ENCODE measurements at regions not wholly inside any gene's neighbourhood (a gene's known extent, or its start where the extent isn't known, plus 50 kb on each side); places are given as distances from the start of the nearest gene placed in this dataset.

- H3K9ac ChIP-seq (ENCODE audit: low read depth, low read length, poor library complexity), result no peak overlapping the region
- no peak overlapping the region for H2AK5ac ChIP-seq (ENCODE audit: low read depth, low read length)
- no peaks in the 10 kb centered on the region for H3K79me1 ChIP-seq (ENCODE audit: low read depth, low read length)
- no CpG with 5 or more reads among the region's 1 CpG for WGBS, 2 donors (ENCODE audit: extremely low coverage in 2 of 2, insufficient read length in 2 of 2, insufficient replicate concordance in 1 of 2)
- H3K23ac ChIP-seq (ENCODE audit: low read depth, low read length, poor library complexity), result no peak overlapping the region
- H2BK120ac ChIP-seq (ENCODE audit: low read depth, low read length), result no peak overlapping the region
- H3K4me2 ChIP-seq (ENCODE audit: insufficient read depth, low read length, poor library complexity, severe bottlenecking), result no peak overlapping the region
- no peak overlapping the region for H3K27ac ChIP-seq (replicated peaks; ENCODE audit: low read length)
- DNase-seq (ENCODE audit: low spot score), result no peak
- no peak overlapping the region for H2BK5ac ChIP-seq (ENCODE audit: low read length)
- no peak overlapping the region for H4K91ac ChIP-seq (ENCODE audit: low read depth, low read length, poor library complexity)
- H2BK12ac ChIP-seq (ENCODE audit: low read length), result no peak overlapping the region
- H3K4ac ChIP-seq (ENCODE audit: low read length), result no peak overlapping the region
- H3K4me1 ChIP-seq (ENCODE audit: control insufficient read depth in 2 of 2, insufficient read depth in 1 of 2, low read depth in 1 of 2, low read length in 2 of 2), result no peaks in the 10 kb centered on the region
- no peak overlapping the region for H4K8ac ChIP-seq (ENCODE audit: low read depth, low read length)
- H3K27me3 ChIP-seq (ENCODE audit: control insufficient read depth in 3 of 3, insufficient read depth in 3 of 3, low read depth in 1 of 3, low read length in 3 of 3), result no peaks in the 10 kb centered on the region
- H2AFZ ChIP-seq (ENCODE audit: low read length), result no peak overlapping the region
- H3K14ac ChIP-seq (ENCODE audit: low read length), result no peak overlapping the region
- no peaks in the 10 kb centered on the region for H3K9me3 ChIP-seq (replicated peaks in 1 of 2; ENCODE audit: control insufficient read depth in 2 of 2, insufficient read depth in 1 of 2, low read depth in 1 of 2, low read length in 2 of 2)
- no peaks in the 10 kb centered on the region for H3K36me3 ChIP-seq (replicated peaks in 1 of 2; ENCODE audit: control insufficient read depth in 2 of 2, insufficient read depth in 2 of 2, low read length in 2 of 2)
- H2BK15ac ChIP-seq (ENCODE audit: low read length), result no peak overlapping the region
- no peak overlapping the region for H3K4me3 ChIP-seq (ENCODE audit: low read length in 2 of 2)
- H3K18ac ChIP-seq (ENCODE audit: low read length), result no peak overlapping the region
Measured at GRCh38 chr3:68019876-68020275, 365.5 kb upstream of the SUCLG2 start.

DNA sequence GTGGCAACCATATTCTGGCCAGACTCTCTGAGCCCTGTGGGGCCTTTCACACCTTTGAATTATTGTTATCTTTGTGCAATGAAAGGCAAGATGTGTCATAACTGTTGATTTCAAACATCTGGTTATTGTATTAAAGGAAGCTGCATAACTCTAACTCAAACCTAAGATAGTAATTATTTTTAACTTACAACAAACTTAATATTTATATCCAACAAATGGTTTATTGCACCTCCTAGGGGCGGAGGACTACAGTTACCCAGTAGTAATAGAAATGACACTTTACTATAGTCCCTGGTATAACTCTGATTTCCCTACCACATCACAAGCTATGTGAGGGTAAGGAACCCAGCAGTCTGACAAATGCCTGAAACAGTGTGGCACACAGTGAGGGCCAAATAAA lies 363.9 kb upstream of the SUCLG2 start:
- Histone ChIP-seq H3K23ac (ENCODE audit: low read depth, low read length, poor library complexity) (no peak overlapping the region), H3K4ac (ENCODE audit: low read length) (no peak overlapping the region), H2AK5ac (ENCODE audit: low read depth, low read length) (no peak overlapping the region), H3K4me2 (ENCODE audit: insufficient read depth, low read length, poor library complexity, severe bottlenecking) (no peak overlapping the region), H3K27ac (replicated peaks; ENCODE audit: low read length) (no peak overlapping the region), H3K9ac (ENCODE audit: low read depth, low read length, poor library complexity) (no peak overlapping the region), H2BK120ac (ENCODE audit: low read depth, low read length) (no peak overlapping the region), H3K9me3 (replicated peaks in 1 of 2; ENCODE audit: control insufficient read depth in 2 of 2, insufficient read depth in 1 of 2, low read depth in 1 of 2, low read length in 2 of 2) (no peaks in the 10 kb centered on the region), H3K27me3 (ENCODE audit: control insufficient read depth in 3 of 3, insufficient read depth in 3 of 3, low read depth in 1 of 3, low read length in 3 of 3) (no peaks in the 10 kb centered on the region), H3K18ac (ENCODE audit: low read length) (no peak overlapping the region), H2BK15ac (ENCODE audit: low read length) (no peak overlapping the region), H2AFZ (ENCODE audit: low read length) (no peak overlapping the region), H3K4me3 (ENCODE audit: low read length in 2 of 2) (no peak overlapping the region), H3K14ac (ENCODE audit: low read length) (no peak overlapping the region), H2BK5ac (ENCODE audit: low read length) (no peak overlapping the region), H3K79me1 (ENCODE audit: low read depth, low read length) (no peaks in the 10 kb centered on the region), H4K91ac (ENCODE audit: low read depth, low read length, poor library complexity) (no peak overlapping the region), H3K36me3 (replicated peaks in 1 of 2; ENCODE audit: control insufficient read depth in 2 of 2, insufficient read depth in 2 of 2, low read length in 2 of 2) (no peaks in the 10 kb centered on the region), H4K8ac (ENCODE audit: low read depth, low read length) (no peak overlapping the region), H2BK12ac (ENCODE audit: low read length) (no peak overlapping the region), H3K4me1 (ENCODE audit: control insufficient read depth in 2 of 2, insufficient read depth in 1 of 2, low read depth in 1 of 2, low read length in 2 of 2) (no peaks in the 10 kb centered on the region)
- no CpG with 5 or more reads among the region's 1 CpG for WGBS, 2 donors (ENCODE audit: extremely low coverage in 2 of 2, insufficient read length in 2 of 2, insufficient replicate concordance in 1 of 2)
- DNase-seq (ENCODE audit: low spot score), result no peak

DNA sequence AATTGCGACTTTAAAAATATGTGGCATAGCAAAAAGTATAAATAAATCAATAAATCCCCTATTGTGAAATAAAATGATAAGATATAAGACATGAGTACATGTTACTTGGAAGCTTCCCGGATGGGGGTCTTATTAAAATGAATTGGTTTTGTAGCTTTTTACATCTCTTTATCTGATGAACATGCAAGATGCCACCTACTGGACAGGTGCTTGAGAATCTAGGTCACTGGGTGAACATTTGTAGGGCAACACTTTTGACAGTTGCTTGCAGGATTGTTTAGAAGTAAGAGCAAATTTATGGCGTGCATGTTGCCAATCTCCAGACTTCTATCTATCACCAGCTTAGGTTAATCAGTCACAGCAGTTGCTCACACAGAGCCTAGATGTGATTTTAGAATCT lies 362.7 kb upstream of the SUCLG2 start:
- no peak overlapping the region for H3K14ac ChIP-seq (ENCODE audit: low read length)
- DNase-seq (ENCODE audit: low spot score), result no peak
- WGBS, 2 donors (ENCODE audit: extremely low coverage in 2 of 2, insufficient read length in 2 of 2, insufficient replicate concordance in 1 of 2), result no CpG with 5 or more reads among the region's 3 CpGs

DNA sequence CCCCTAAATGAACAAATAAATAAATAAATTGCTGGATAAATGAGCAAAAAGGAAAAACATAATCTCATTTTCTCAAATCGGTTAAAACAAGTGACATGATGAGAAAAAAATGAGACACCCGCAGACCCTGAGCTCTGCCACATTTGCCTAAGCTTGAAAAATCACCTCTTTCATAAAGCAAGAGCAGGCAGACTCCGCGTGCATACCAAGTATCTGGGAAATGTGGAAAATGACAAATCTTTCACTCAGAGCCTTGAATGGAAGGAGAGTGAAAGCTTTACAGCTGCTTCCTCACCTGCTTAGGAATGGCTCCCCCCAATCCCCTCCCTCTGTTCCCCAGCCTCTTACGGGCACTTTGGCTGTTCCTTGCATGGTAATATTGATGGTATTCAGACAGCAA lies 355.5 kb upstream of the SUCLG2 start:
- Histone ChIP-seq H3K14ac (ENCODE audit: low read length) (no peak overlapping the region), H2BK5ac (ENCODE audit: low read length) (no peak overlapping the region), H3K4me1 (ENCODE audit: control insufficient read depth in 2 of 2, insufficient read depth in 1 of 2, low read depth in 1 of 2, low read length in 2 of 2) (no peaks in the 10 kb centered on the region), H3K9me3 (replicated peaks in 1 of 2; ENCODE audit: control insufficient read depth in 2 of 2, insufficient read depth in 1 of 2, low read depth in 1 of 2, low read length in 2 of 2) (no peaks in the 10 kb centered on the region), H3K27ac (replicated peaks; ENCODE audit: low read length) (no peak overlapping the region), H3K18ac (ENCODE audit: low read length) (no peak overlapping the region), H4K8ac (ENCODE audit: low read depth, low read length) (no peak overlapping the region), H3K4me2 (ENCODE audit: insufficient read depth, low read length, poor library complexity, severe bottlenecking) (no peak overlapping the region), H4K91ac (ENCODE audit: low read depth, low read length, poor library complexity) (no peak overlapping the region), H3K36me3 (replicated peaks in 1 of 2; ENCODE audit: control insufficient read depth in 2 of 2, insufficient read depth in 2 of 2, low read length in 2 of 2) (no peaks in the 10 kb centered on the region), H2BK12ac (ENCODE audit: low read length) (no peak overlapping the region), H2AFZ (ENCODE audit: low read length) (no peak overlapping the region), H3K23ac (ENCODE audit: low read depth, low read length, poor library complexity) (no peak overlapping the region), H2BK15ac (ENCODE audit: low read length) (no peak overlapping the region), H3K4me3 (ENCODE audit: low read length in 2 of 2) (no peak overlapping the region), H3K27me3 (ENCODE audit: control insufficient read depth in 3 of 3, insufficient read depth in 3 of 3, low read depth in 1 of 3, low read length in 3 of 3) (peaks cover 0 to 48% (median 2%) of the 10 kb centered on the region in 3 experiments), H3K9ac (ENCODE audit: low read depth, low read length, poor library complexity) (no peak overlapping the region), H3K79me1 (ENCODE audit: low read depth, low read length) (no peaks in the 10 kb centered on the region), H3K4ac (ENCODE audit: low read length) (no peak overlapping the region), H2AK5ac (ENCODE audit: low read depth, low read length) (no peak overlapping the region), H2BK120ac (ENCODE audit: low read depth, low read length) (no peak overlapping the region)
- no CpG with 5 or more reads among the region's 5 CpGs for WGBS, 2 donors (ENCODE audit: extremely low coverage in 2 of 2, insufficient read length in 2 of 2, insufficient replicate concordance in 1 of 2)
- no peak for DNase-seq (ENCODE audit: low spot score)

More for the DNA sequence above, 362.7 kb upstream of the SUCLG2 start:
- no peak overlapping the region for H3K27ac ChIP-seq (replicated peaks; ENCODE audit: low read length)
- no peak overlapping the region for H3K4me2 ChIP-seq (ENCODE audit: insufficient read depth, low read length, poor library complexity, severe bottlenecking)
- H2BK12ac ChIP-seq (ENCODE audit: low read length), result no peak overlapping the region
- H4K8ac ChIP-seq (ENCODE audit: low read depth, low read length), result no peak overlapping the region
- H3K4ac ChIP-seq (ENCODE audit: low read length), result no peak overlapping the region
- no peaks in the 10 kb centered on the region for H3K9me3 ChIP-seq (replicated peaks in 1 of 2; ENCODE audit: control insufficient read depth in 2 of 2, insufficient read depth in 1 of 2, low read depth in 1 of 2, low read length in 2 of 2)
- H4K91ac ChIP-seq (ENCODE audit: low read depth, low read length, poor library complexity), result no peak overlapping the region
- no peak overlapping the region for H3K4me3 ChIP-seq (ENCODE audit: low read length in 2 of 2)
- no peak overlapping the region for H2BK15ac ChIP-seq (ENCODE audit: low read length)
- H2AFZ ChIP-seq (ENCODE audit: low read length), result no peak overlapping the region
- H3K18ac ChIP-seq (ENCODE audit: low read length), result no peak overlapping the region
- H2BK5ac ChIP-seq (ENCODE audit: low read length), result no peak overlapping the region
- no peaks in the 10 kb centered on the region for H3K4me1 ChIP-seq (ENCODE audit: control insufficient read depth in 2 of 2, insufficient read depth in 1 of 2, low read depth in 1 of 2, low read length in 2 of 2)
- no peak overlapping the region for H2BK120ac ChIP-seq (ENCODE audit: low read depth, low read length)
- no peaks in the 10 kb centered on the region for H3K36me3 ChIP-seq (replicated peaks in 1 of 2; ENCODE audit: control insufficient read depth in 2 of 2, insufficient read depth in 2 of 2, low read length in 2 of 2)
- no peaks in the 10 kb centered on the region for H3K27me3 ChIP-seq (ENCODE audit: control insufficient read depth in 3 of 3, insufficient read depth in 3 of 3, low read depth in 1 of 3, low read length in 3 of 3)
- no peak overlapping the region for H2AK5ac ChIP-seq (ENCODE audit: low read depth, low read length)
- no peak overlapping the region for H3K9ac ChIP-seq (ENCODE audit: low read depth, low read length, poor library complexity)
- no peak overlapping the region for H3K23ac ChIP-seq (ENCODE audit: low read depth, low read length, poor library complexity)
- H3K79me1 ChIP-seq (ENCODE audit: low read depth, low read length), result no peaks in the 10 kb centered on the region

Measured in neuronal stem cell (in vitro differentiated cells).